Omental fat pad (tissue), 3 donors: ENCODE measurements at regions not wholly inside any gene's neighbourhood (a gene's known extent, or its start where the extent isn't known, plus 50 kb on each side); places are given as distances from the start of the nearest gene placed in this dataset.

Experiments used
- ATAC-seq: fragments of 150-250 bp; one replicate; pipeline ENCODE4 v1.9.1; 2016; ENCODE audit warnings: mild to moderate bottlenecking, moderate library complexity; ENCODE audit not compliant: low FRiP score
- DNase-seq: peaks from one replicate; pipeline ENCODE4 v3.0.0-alpha.2; 2019; ENCODE audit warnings: low spot score
- CTCF ChIP-seq, 3 donors: fragments of 450-650 bp; IDR thresholded peaks; one replicate each; pipeline ENCODE4 v1.5.1; 2016 to 2017; ENCODE audit warnings: antibody characterized with exemption in 3 of 3, mild to moderate bottlenecking in 3 of 3, moderate library complexity in 2 of 3

- ATAC-seq (no peak), DNase-seq (no peak)
- TF ChIP-seq CTCF (IDR thresholded peaks at IDR 0.05): no peak
These were observed 578.9 kb downstream of the PLPP3 start for GRCh38 chr1:56000424-56000823.

- DNase-seq (no peak), ATAC-seq (no peak)
- no peak for TF ChIP-seq CTCF (IDR thresholded peaks at IDR 0.05)
These were observed 581.8 kb downstream of the PLPP3 start for GRCh38 chr1:55997536-55997935.

GRCh38 chr1:55993646-55994318 is 585.6 kb downstream of the PLPP3 start:
- DNase-seq (no peak), ATAC-seq (no peak)
- TF ChIP-seq CTCF (IDR thresholded peaks at IDR 0.05): no peak

GRCh38 chr1:55990007-55990406 is 589.4 kb downstream of the PLPP3 start:
- no peak for DNase-seq
- no peak for ATAC-seq
- TF ChIP-seq CTCF (IDR thresholded peaks at IDR 0.05): no peak

GRCh38 chr1:55988963-55989452 is 590.4 kb downstream of the PLPP3 start:
- DNase-seq: no peak
- no peak for TF ChIP-seq CTCF (IDR thresholded peaks at IDR 0.05)
- ATAC-seq: no peak

- TF ChIP-seq CTCF (IDR thresholded peaks at IDR 0.05): no peak
- ATAC-seq (no peak), DNase-seq (no peak)
These were observed 591.7 kb downstream of the PLPP3 start for GRCh38 chr1:55987491-55988249.

GRCh38 chr1:55986003-55986402 is 593.4 kb downstream of the PLPP3 start:
- ATAC-seq (no peak), DNase-seq (no peak)
- no peak for TF ChIP-seq CTCF (IDR thresholded peaks at IDR 0.05)
